Activated CD4-positive, alpha-beta T cell treated with anti-CD3 and anti-CD28 coated beads, Interleukin-2, amount 10 ng/mL, durations not matched to agents 24 days and 14 days (primary cell): ENCODE measurements at regions not wholly inside any gene's neighbourhood (a gene's known extent, or its start where the extent isn't known, plus 50 kb on each side); places are given as distances from the start of the nearest gene placed in this dataset.

Source experiments
- DNase-seq: peaks from one replicate; pipeline ENCODE4 v3.0.0; 2022
- H3K27ac Mint-ChIP-seq: one replicate; pipeline ENCODE4 v1.8.0; 2022; ENCODE audit warnings: mild to moderate bottlenecking, mixed read lengths
- H3K27me3 Mint-ChIP-seq: one replicate; pipeline ENCODE4 v1.8.0; 2022; ENCODE audit warnings: mixed read lengths
- H3K36me3 Mint-ChIP-seq: one replicate; pipeline ENCODE4 v1.8.0; 2022; ENCODE audit warnings: low read depth, mild to moderate bottlenecking, mixed read lengths
- H3K4me1 Mint-ChIP-seq: one replicate; pipeline ENCODE4 v1.8.0; 2021; ENCODE audit warnings: mixed read lengths
- H3K4me3 Mint-ChIP-seq: one replicate; pipeline ENCODE4 v1.8.0; 2022; ENCODE audit warnings: mild to moderate bottlenecking, moderate library complexity, mixed read lengths
- H3K9me3 Mint-ChIP-seq: one replicate; pipeline ENCODE4 v1.8.0; 2021; ENCODE audit warnings: mixed read lengths
- intact Hi-C: fragments of 100-400 bp; cut with micrococcal nuclease; formaldehyde crosslinking; loops from one replicate; pipeline ENCODE4 v1.15.1; 2023

- Mint-ChIP-seq H3K27ac (peak overlapping the region; percentile 91), H3K27me3 (no peaks in the 10 kb centered on the region), H3K36me3 (peaks cover 3% of the 10 kb centered on the region), H3K9me3 (no peaks in the 10 kb centered on the region), H3K4me1 (peaks cover 27% of the 10 kb centered on the region), H3K4me3 (peak overlapping the region; percentile 57)
- intact Hi-C loops, result loop anchor here (1.0 to 5.0 kb wide), 3 partner anchors 26 to 175 kb away; partner anchors contain the start of gene FMR1
- DNase-seq, result no peak
Observed at GRCh38 chrX:147737690-147738089, 174.0 kb upstream of the FMR1 start.

- DNase-seq, result peak; percentile 74
- no peaks in the 10 kb centered on the region for H3K27me3 Mint-ChIP-seq
- no peaks in the 10 kb centered on the region for H3K9me3 Mint-ChIP-seq
- H3K36me3 Mint-ChIP-seq, result peaks cover 3% of the 10 kb centered on the region
- peaks cover 27% of the 10 kb centered on the region for H3K4me1 Mint-ChIP-seq
- H3K27ac Mint-ChIP-seq, result peak overlapping the region; percentile 91
- H3K4me3 Mint-ChIP-seq, result peak overlapping the region; percentile 57
- intact Hi-C loops, result loop anchor here (1.0 to 5.0 kb wide), 3 partner anchors 25 to 174 kb away; partner anchors contain the start of gene FMR1
Observed at GRCh38 chrX:147738265-147738664, 173.5 kb upstream of the FMR1 start.

- peaks cover 27% of the 10 kb centered on the region for H3K4me1 Mint-ChIP-seq
- intact Hi-C loops, result loop anchor here (5.0 kb wide), 2 partner anchors 38 to 173 kb away; partner anchors contain the start of gene FMR1
Observed at GRCh38 chrX:147739196-147739595, 172.5 kb upstream of the FMR1 start.

GRCh38 chrX:147741776-147742175 is 169.9 kb upstream of the FMR1 start:
- DNase-seq, result no peak
- intact Hi-C loops, result no loop called here
- no peak overlapping the region for H3K27ac Mint-ChIP-seq
- no peaks in the 10 kb centered on the region for H3K9me3 Mint-ChIP-seq
- peaks cover 3% of the 10 kb centered on the region for H3K27me3 Mint-ChIP-seq
- peaks cover 28% of the 10 kb centered on the region for H3K4me1 Mint-ChIP-seq
- H3K36me3 Mint-ChIP-seq, result peaks cover 3% of the 10 kb centered on the region
- H3K4me3 Mint-ChIP-seq, result no peak overlapping the region

More at GRCh38 chrX:147739196-147739595, 172.5 kb upstream of the FMR1 start:
- Mint-ChIP-seq H3K4me3 (no peak overlapping the region), H3K27me3 (no peaks in the 10 kb centered on the region), H3K27ac (no peak overlapping the region), H3K36me3 (peaks cover 3% of the 10 kb centered on the region), H3K9me3 (no peaks in the 10 kb centered on the region)
- no peak for DNase-seq

- peaks cover 6% of the 10 kb centered on the region for H3K27me3 Mint-ChIP-seq
- no peak overlapping the region for H3K4me3 Mint-ChIP-seq
- intact Hi-C loops, result no loop called here
- peaks cover 4% of the 10 kb centered on the region for H3K4me1 Mint-ChIP-seq
- no peaks in the 10 kb centered on the region for H3K9me3 Mint-ChIP-seq
- no peak for DNase-seq
- no peak overlapping the region for H3K27ac Mint-ChIP-seq
- H3K36me3 Mint-ChIP-seq, result no peaks in the 10 kb centered on the region
Observed at GRCh38 chrX:147749308-147749707, 162.4 kb upstream of the FMR1 start.

GRCh38 chrX:147757750-147758149 is 154.0 kb upstream of the FMR1 start:
- intact Hi-C loops, result no loop called here
- H3K4me1 Mint-ChIP-seq, result peaks cover 5% of the 10 kb centered on the region
- H3K27me3 Mint-ChIP-seq, result peaks cover 1% of the 10 kb centered on the region
- no peak for DNase-seq
- H3K27ac Mint-ChIP-seq, result no peak overlapping the region
- no peaks in the 10 kb centered on the region for H3K36me3 Mint-ChIP-seq
- peaks cover 6% of the 10 kb centered on the region for H3K9me3 Mint-ChIP-seq
- H3K4me3 Mint-ChIP-seq, result no peak overlapping the region

- Mint-ChIP-seq H3K4me3 (no peak overlapping the region), H3K4me1 (peaks cover 11% of the 10 kb centered on the region), H3K9me3 (peaks cover 6% of the 10 kb centered on the region), H3K27me3 (peaks cover 1% of the 10 kb centered on the region), H3K36me3 (no peaks in the 10 kb centered on the region), H3K27ac (no peak overlapping the region)
- intact Hi-C loops, result loop anchor here (1.0 kb wide), 1 partner anchor 25 kb away; no protein-coding TSS in a partner anchor
- peak; percentile 63 for DNase-seq
Observed at GRCh38 chrX:147763131-147763530, 148.6 kb upstream of the FMR1 start.

- Mint-ChIP-seq H3K27ac (no peak overlapping the region), H3K36me3 (no peaks in the 10 kb centered on the region), H3K9me3 (peaks cover 6% of the 10 kb centered on the region), H3K4me1 (peaks cover 10% of the 10 kb centered on the region), H3K27me3 (peaks cover 1% of the 10 kb centered on the region), H3K4me3 (no peak overlapping the region)
- DNase-seq, result no peak
- intact Hi-C loops, result no loop called here
Observed at GRCh38 chrX:147764868-147765267, 146.9 kb upstream of the FMR1 start.

GRCh38 chrX:147770858-147771257 is 140.9 kb upstream of the FMR1 start:
- Mint-ChIP-seq H3K4me3 (no peak overlapping the region), H3K9me3 (no peaks in the 10 kb centered on the region), H3K36me3 (no peaks in the 10 kb centered on the region), H3K4me1 (peaks cover 8% of the 10 kb centered on the region), H3K27ac (no peak overlapping the region), H3K27me3 (no peaks in the 10 kb centered on the region)
- DNase-seq, result no peak
- intact Hi-C loops, result no loop called here

- H3K27me3 Mint-ChIP-seq, result peaks cover 2% of the 10 kb centered on the region
- H3K36me3 Mint-ChIP-seq, result no peaks in the 10 kb centered on the region
- intact Hi-C loops, result loop anchor here (5.0 kb wide), 1 partner anchor 40 kb away; no protein-coding TSS in a partner anchor
- H3K27ac Mint-ChIP-seq, result no peak overlapping the region
- peaks cover 7% of the 10 kb centered on the region for H3K4me1 Mint-ChIP-seq
- no peak overlapping the region for H3K4me3 Mint-ChIP-seq
- DNase-seq, result no peak
- H3K9me3 Mint-ChIP-seq, result no peaks in the 10 kb centered on the region
Observed at GRCh38 chrX:147776988-147777387, 134.7 kb upstream of the FMR1 start.

GRCh38 chrX:147779173-147779572 is 132.5 kb upstream of the FMR1 start:
- intact Hi-C loops, result loop anchor here (5.0 kb wide), 1 partner anchor 42 kb away; no protein-coding TSS in a partner anchor
- no peak overlapping the region for H3K4me3 Mint-ChIP-seq
- H3K27me3 Mint-ChIP-seq, result peaks cover 2% of the 10 kb centered on the region
- H3K9me3 Mint-ChIP-seq, result no peaks in the 10 kb centered on the region
- peaks cover 9% of the 10 kb centered on the region for H3K4me1 Mint-ChIP-seq
- no peaks in the 10 kb centered on the region for H3K36me3 Mint-ChIP-seq
- DNase-seq, result peak; percentile 54
- H3K27ac Mint-ChIP-seq, result no peak overlapping the region

- Mint-ChIP-seq H3K4me3 (no peak overlapping the region), H3K4me1 (peaks cover 10% of the 10 kb centered on the region), H3K36me3 (no peaks in the 10 kb centered on the region), H3K27me3 (peaks cover 2% of the 10 kb centered on the region), H3K9me3 (no peaks in the 10 kb centered on the region), H3K27ac (no peak overlapping the region)
- intact Hi-C loops, result no loop called here
- no peak for DNase-seq
Observed at GRCh38 chrX:147781844-147782243, 129.9 kb upstream of the FMR1 start.

- Mint-ChIP-seq H3K4me1 (peaks cover 1% of the 10 kb centered on the region), H3K4me3 (no peak overlapping the region), H3K27ac (no peak overlapping the region), H3K27me3 (peaks cover 2% of the 10 kb centered on the region), H3K9me3 (no peaks in the 10 kb centered on the region), H3K36me3 (no peaks in the 10 kb centered on the region)
- no peak for DNase-seq
- intact Hi-C loops, result no loop called here
Observed at GRCh38 chrX:147788641-147789350, 122.9 kb upstream of the FMR1 start.

GRCh38 chrX:147800663-147801062 is 111.1 kb upstream of the FMR1 start:
- no peaks in the 10 kb centered on the region for H3K27me3 Mint-ChIP-seq
- H3K4me1 Mint-ChIP-seq, result no peaks in the 10 kb centered on the region
- H3K36me3 Mint-ChIP-seq, result no peaks in the 10 kb centered on the region
- intact Hi-C loops, result no loop called here
- no peak for DNase-seq
- H3K4me3 Mint-ChIP-seq, result no peak overlapping the region
- no peaks in the 10 kb centered on the region for H3K9me3 Mint-ChIP-seq
- H3K27ac Mint-ChIP-seq, result no peak overlapping the region
